Mucosa of gallbladder (tissue), 1 donor: ENCODE measurements at regions not wholly inside any gene's neighbourhood (a gene's known extent, or its start where the extent isn't known, plus 50 kb on each side); places are given as distances from the start of the nearest gene placed in this dataset.

Experiments used
- DNase-seq: peaks from one replicate; pipeline ENCODE4 v3.0.0-alpha.2; 2020; ENCODE audit warnings: low spot score
- donor health status: DM: no; HTN: no; CAD: no.

DNA sequence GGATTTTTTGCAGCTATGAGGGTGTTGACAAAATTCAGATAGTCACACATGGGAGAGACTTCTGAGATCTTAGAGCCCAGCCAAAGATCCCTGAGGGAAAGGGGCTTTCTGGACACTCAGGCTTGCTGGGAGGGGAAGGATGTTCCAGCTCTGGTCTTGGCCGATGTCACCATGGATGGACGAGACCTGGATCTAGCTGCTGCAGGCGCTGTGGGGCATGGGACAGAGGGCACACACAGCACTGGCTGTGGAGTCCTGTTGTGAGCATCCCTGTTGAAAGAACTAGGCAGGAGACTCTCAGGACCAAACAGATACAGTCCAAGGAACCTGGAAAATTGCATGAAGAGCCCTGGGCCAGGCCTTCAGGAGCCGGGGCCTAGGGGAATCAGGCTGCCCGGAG, 80.1 kb upstream of the SDK2 start:
- no peak for DNase-seq

DNA sequence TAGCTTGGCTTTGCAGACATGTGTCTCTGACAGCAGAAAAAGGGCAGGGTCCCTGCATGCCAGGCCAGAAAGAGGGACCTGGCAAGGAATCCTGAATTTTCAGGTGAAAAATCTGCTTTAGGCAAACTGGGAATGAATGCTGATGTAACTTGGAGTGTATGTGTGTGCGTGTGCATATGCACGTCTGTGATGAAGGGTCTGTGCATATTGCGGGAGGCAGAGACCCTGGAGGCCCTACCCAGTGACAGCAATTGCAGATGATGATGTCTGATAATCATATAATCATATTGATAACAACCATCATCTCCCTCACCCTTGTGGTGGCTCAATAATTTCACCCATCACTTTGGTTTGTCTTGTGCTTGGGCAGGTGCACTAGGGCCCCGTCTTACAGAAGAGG, 80.7 kb upstream of the SDK2 start:
- DNase-seq: no peak

DNA sequence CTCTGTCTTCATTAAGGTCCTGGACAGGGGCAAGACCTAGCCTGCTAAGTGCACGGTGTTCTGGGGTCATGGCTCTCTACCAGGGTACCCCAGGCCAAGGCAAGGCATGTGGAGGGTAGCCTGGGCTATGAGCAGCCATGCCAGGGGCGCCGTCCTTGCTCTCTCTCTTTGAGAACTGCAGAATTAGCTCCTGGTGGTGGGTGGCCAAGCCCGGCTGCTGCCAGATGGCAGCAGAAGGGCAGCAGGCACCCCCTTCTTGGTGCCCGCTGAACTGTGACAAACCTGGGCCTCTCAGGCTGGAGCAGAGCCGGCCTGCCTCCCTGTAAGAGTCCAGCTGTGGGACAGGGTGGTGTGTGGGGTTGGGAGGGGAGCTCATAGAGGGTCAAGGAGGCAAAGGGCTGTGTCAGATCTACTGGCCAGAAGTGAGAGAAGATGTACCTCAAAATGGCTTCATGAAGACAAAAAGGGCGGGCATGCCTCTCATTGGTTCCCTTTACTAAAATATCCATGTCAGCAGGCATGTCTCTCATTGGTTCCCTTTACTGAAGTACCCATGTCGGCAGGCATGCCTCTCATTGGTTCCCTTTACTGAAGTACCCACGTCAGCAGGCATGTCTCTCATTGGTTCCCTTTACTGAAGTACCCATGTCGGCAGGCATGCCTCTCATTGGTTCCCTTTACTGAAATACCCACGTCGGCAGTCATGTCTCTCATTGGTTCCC, 81.7 kb upstream of the SDK2 start:
- DNase-seq: no peak

DNA sequence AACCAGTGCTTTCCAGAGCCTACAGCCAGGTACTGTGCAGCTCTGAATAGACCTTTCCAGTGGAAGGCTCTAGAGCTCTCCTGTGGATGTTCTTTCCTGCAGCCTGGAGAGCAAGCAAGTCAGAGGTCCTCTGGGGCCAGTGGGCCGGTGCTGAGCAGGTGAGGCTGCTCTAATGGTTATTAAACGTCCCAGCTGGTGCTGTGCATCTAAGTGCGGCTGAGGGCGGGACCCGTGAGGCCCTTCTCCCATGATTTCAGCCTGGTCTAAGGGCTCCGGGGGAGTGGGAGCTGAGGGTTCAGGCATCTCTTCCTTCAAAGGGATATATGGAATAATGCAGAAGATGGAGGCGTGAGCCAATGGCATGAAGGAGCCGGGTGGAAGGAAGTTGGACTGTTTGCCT, 83.7 kb upstream of the SDK2 start:
- DNase-seq: no peak

DNA sequence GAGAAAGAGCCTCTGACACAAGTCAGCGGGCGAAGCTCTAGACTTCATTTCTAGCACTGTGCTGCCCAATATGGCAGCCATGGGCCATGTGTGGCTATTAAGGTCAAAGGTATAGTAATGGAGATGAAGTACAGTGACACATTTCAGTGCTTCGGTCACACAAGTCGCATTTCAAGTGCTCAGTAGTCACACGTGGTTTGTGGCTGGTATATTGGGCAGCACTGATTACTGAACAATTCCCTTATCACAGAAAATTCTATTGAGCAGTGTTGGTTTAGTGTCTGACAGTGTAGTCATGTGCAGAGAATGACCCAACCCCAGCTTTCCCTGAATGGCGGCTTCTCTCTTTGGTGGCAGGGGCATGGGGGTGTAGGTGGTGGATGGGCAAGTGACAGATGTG, 84.9 kb upstream of the SDK2 start:
- no peak for DNase-seq

DNA sequence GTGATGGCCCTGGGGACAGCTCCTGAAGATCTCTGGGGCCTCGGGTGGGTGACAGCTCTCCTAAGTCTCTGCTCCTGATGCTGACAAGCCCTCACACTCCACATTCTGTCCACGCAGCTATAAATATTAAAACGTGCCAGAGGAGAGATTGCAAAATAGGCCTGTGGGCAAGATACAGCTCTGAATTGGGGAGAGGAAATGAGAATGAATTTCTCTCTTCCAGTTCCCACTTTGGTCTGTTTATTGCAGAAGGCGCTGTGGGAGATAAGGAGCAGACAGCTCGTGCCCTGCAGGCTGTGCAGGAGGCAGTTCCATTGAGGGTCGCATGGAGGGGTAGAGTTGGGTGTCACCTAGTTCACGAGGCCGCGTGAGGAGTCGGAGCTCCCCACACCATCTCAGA, 87.5 kb upstream of the SDK2 start:
- no peak for DNase-seq

DNA sequence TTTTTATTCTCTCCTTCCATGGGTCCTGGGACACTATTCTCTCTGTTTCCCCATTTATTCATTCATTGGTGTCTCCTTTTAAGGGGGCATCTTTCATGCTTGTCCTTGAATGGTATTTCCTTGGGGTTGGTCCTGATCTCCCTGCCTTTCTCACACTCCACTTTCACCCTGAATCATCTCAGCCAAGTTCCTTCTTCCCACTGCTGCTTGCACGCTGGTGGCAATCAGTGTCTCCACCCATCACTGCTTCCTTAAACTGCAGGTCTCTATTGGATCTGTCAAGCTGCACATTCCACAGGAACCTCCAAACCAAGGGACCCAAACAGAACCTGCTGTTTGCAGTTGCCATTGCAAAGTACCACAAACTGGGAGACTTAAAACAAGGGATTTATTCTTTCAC, 89.3 kb upstream of the SDK2 start:
- DNase-seq: no peak

DNA sequence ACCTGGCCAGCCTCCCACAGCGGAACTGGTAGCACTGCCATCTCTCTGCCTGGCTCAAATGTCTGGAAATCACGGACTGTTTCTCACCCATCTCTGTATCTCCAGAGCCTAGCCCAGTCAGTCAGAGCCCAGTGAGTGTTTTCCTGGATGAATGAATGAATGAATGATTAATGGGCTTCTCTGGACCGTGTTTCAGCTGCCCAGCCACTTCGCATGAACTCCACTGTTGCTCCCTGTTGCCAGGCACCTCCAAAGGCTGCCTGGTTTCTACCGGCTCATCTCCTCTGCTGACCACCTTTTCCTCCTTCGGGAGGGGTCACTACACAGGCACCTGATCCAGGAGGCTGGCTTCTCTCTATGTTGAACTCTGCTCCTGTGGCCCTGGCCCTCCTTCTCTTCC, 91.0 kb upstream of the SDK2 start:
- no peak for DNase-seq

DNA sequence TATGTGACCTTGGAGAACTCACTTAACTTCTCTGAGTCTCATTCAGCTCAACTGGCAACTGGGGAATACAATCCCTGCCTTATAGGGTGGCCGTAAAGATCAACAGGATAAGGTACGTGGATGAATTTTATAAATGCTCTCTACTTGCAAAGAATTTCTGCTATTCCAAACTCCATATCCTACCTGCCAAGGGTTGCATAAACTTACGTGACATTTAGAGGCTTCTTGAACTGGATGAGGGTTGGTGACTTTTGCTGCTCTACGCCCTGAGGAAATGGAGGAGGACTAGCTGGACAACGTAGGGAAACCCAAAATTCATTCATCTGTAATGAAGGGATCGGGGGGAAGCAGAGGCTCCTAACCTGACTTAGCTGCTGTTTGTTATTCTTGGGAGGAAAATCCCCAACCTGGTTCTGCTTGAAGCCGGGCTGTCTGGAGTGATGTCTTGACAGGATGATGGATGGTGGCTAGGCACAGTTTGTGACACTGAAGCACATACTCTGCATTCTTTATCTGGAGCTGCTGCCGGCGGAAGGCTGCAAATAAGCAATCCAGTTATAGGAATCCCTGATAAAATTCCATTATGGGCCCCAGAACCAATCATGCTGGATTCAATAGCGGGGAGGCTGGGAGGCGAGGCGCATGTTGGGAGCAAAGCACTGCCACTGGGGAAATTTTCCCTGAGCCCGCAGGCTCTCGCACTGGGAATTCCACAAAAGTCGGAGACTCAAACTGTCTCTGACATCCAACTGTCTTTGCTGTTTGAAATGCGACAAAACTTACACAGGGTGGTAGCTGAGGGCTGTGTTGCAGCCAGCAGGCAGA, 94.7 kb upstream of the SDK2 start:
- DNase-seq: no peak

DNA sequence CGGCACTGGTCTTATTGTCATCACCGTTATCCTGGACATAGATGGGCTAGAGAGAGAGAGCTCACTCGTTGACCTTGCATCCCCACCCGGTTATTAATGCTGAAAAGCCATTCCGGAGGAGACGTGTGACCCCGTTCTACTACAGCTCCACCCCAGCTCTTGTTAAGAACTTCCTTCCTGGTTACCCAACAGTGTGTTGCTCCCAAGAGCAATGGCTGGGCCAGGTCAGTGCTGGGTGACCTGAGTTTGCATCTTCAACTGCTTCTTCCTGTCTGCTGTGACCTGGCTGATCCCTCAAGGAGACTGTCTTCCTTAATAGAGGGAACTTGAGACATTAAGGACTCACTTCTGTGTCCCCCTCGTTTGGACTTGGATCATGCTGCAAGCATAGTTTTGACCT, 96.1 kb upstream of the SDK2 start:
- DNase-seq: no peak

DNA sequence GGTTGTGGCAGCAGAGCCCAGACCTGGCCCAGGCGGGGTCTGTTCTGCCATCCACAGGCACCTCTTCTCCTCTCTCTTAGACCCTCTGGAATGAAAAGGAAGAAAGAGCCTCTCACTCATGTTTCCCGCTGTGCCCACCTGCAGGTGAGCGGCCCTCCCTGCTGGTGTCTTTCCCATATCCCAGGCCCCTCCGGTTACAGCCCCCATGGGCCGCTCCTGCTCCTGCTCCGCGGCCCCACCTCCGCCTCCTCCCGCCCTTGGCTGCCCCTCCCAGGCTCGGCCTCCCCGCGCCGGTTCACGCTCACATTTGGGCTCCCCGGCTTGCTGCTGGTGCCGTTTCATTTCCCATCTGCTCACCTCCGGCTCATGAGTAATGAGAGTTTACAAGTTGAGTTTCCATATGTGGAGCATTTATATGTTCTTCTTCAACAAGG, 98.7 kb upstream of the SDK2 start:
- DNase-seq: no peak

DNA sequence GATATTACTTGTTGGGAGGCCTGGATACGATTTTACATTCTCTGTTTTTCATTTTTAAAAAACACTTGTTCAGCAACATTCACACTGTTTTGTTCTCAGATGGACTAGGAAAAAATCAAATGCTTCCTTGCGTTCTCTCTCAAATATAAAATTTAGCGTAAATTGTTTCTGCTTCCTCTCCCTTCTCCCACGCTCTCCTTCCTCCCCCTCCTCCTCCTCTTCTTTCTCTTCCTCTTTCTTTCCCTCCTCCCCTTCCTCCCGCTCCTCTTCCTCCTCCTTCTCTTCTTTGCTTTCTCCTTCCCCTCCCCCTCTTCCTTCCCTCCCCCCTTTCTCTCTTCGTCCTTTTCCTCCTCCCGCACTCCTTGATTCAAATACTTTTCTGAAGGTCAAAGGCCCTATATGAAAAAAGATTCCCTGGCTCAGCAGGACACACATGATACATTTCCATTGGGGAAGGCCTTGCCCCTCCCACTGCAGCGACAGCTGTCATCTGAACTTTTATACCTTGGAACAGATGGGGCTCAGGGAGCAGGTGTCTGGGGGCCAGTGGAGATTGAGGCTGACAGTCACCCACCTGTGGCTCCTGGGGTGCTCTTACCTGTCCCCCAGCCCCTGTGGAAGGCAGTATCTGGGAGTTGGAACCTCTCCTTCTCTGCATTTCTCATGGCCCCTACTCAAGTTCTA, 99.4 kb upstream of the SDK2 start:
- DNase-seq: no peak

DNA sequence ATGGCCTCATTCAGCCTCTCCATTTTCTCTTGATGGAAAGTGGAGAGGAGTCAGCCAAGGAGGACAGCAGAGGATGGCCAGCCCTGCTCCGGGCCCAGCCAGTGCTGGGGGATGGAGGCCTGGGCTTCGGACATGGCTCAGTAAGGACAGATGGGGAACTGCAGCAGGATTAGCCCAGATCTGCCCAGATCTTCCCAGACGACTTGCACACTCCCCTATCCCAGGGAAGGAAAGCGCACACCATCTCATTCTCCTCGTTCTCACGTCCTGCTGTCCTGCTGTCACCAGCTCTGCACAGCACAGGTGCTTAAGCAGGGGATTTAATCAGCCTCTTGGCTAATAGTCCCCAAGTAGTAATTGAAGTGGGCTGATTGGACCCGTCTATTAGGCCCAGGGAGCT, 100.2 kb upstream of the SDK2 start:
- no peak for DNase-seq

DNA sequence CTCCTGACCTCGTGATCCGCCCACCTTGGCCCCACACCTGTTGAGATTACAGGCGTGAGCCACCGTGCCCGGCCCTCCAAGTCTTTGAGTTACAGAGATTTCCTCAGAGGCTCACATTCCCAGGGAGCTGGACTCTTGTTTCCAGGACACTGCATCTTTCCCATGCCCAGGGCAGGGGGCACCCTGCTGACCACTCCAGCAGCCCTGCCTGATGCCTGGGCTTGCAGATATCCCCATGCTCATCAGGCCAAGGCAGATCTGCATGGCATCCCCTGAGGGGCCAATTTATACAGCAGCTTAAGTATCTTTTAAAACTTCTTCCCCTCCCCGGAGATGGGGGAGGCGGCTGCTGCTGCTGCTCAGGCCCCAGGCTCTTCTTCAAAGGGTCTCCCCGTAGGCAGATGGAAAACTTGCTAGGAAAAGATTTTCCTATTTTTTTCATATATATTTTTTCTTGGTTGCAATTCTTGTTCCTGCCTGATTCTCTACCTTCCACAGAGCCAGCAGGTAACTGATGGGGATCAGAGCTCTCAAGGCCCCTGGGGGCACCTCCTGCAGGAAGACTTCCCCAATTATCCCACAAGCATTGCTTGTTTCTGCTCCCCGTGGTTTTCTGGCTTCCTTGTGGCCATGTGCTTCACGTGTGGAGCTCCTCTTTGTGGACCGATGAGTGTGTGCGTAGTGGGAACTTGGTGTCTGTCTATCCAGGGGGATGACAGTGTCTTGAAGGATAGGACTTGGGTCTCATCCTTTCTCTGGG, 102.2 kb upstream of the SDK2 start:
- no peak for DNase-seq

DNA sequence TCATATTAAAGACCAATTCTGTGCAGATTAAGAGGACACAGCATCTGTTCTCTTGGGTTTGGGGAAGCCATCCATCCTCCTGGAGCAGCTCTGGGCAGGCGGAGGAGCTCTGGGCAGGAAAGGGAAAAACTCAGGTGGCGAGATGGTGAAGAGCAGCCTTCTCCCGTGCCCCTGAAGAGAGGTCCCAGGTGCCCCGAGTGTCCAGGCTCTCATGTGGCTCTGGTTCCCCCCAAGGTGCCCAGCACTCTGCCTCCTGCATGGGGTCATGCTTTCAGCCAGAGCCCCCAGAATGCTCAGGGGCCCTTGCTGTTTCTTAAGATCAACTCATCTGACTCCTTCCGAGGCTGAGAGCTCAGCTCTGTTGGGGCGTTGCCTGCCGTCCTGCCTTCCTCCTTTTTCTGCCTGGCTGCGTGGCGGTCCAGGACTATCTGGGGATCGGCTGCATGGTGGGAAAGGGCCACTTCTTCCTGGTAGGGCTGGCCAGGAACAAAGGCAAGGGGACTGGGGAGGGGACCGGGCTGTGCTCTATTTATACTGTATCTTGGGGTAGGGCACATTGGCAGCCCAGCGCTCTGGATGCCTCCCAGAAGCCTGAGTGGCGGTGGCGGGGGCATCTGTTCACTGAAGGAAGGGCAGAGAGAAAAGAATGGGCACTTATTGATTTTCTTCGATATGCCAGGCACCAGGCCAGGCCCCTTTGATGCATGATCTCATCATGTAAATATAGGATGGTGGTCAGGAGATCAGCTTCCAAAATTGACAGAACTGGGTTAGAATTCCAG, 103.2 kb upstream of the SDK2 start:
- DNase-seq: peak; percentile 93

DNA sequence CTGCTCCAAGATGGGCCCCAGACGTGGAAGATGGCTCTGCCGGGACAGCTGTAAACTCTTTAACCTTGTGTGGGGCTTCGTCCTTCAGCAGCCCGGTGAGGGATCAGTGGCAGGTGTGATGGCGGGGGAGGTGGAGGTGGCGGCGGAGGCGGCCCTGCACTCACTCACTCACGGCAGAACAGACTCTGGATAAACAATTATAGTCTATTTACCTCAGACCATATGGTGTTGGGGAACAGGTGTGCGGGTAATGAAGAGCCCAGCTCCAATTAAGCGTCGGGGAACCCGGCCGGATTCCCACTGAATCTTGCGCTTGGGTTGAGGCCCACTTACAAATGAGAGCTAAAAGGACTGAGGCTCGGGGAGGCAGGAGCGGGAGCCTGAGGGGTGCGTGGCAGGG, 104.3 kb upstream of the SDK2 start:
- no peak for DNase-seq

DNA sequence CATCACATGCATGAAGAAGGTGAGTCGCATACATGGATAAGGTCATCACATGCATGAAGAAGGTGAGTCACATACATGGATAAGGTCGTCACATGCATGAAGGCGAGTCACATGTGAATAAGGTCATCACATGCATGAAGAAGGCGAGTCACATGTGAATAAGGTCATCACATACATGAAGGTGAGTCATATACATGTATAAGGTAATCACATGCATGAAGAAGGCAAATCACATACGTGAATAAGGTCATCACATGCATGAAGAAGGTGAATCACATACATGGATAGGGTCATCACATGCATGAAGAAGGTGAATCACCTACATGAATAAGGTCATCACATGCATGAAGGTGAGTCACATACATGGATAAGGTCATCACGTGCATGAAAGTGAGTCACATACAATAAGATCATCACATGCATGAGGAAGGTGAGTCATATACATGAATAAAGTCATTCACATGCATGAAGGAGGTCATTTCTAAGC, 105.1 kb upstream of the SDK2 start:
- DNase-seq: no peak

DNA sequence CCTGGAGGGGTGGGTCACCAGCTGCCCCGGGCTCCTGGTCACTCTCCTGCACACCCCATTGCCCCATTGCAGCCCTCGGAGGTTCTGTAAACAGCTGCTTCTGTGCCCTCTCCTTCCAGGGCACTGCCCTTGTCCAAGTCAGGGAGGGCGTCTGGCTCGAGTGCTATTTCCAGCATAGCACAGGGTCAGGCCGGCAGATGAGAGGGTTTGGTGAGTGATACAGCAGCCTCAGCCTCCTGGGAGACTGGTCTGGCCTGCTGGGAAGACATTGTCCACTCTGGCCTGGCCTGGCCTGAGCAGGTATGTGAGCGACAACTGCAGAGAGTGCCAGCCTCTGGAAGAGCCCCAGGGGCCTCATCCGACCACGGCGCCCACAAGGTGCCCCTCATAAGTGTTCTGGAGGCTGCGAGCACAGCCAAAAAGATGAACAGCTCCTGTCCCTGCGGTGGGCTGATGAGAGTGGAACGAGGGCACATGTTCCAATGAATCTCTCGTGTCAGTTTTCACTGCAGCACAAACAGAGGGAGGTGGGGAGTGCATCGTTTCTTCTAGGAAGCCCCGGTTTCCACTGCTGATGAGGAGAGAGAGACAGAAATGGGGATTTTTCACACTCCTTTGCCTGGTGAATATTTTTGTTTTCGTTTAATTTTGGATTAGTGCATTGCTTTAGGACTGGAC, 105.8 kb upstream of the SDK2 start:
- no peak for DNase-seq

DNA sequence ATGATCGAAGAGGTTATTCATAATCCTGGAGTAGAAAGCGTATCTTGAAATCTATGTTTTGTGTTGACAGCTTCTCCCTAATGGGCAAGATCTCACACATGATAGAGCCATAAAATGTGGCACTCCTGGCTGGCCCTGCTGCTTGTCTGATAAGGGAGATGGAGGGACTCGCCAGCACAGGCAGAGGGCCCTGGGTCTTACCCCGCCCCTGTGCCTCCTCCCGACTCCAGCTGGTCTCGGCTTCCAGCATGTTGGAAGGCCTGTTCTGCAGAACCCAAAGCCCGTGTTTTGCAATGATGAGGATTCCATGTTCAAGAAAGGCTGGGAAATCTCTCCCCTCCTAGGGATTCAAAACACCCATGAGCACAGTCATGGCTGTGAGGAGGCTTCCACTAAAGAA, 106.7 kb upstream of the SDK2 start:
- peak; percentile 63 for DNase-seq

DNA sequence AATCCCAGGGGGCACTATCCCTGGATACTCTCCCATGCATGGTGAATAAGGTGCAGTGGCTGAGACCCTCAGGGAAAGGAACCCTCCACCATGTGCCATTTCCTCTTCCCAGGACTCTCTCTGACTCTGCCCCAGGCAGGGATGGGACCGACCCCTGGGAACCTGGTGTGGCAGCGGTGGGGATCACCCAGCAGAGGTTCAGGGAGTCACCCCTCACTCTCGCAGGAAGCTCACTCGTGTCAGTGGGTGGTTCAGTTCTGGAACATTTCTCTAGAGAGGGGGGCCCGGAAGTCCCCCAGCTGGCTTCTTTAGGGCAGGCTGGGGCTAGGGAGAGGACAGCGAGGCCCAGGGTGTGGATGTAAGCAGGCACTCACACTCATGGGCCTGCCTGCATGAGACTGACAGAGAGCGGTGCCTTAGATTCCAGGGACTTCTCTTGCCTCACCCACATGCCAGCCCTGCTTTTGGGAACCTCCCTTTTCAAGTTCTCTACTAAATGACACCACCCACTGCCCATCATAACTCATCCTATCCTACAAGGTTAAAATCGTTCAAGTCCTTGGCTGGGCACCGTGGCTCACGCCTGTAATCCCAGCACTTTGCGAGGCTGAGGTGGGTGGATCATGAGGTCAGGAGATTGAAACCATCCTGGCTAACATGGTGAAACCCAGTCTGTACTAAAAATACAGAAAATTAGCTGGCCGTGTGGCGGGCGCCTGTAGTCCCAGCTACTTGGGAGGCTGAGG, 109.7 kb upstream of the SDK2 start:
- DNase-seq: no peak
